ENCODE measurements at regions not wholly inside any gene's neighbourhood (a gene's known extent, or its start where the extent isn't known, plus 50 kb on each side); places are given as distances from the start of the nearest gene placed in this dataset.

DNA sequence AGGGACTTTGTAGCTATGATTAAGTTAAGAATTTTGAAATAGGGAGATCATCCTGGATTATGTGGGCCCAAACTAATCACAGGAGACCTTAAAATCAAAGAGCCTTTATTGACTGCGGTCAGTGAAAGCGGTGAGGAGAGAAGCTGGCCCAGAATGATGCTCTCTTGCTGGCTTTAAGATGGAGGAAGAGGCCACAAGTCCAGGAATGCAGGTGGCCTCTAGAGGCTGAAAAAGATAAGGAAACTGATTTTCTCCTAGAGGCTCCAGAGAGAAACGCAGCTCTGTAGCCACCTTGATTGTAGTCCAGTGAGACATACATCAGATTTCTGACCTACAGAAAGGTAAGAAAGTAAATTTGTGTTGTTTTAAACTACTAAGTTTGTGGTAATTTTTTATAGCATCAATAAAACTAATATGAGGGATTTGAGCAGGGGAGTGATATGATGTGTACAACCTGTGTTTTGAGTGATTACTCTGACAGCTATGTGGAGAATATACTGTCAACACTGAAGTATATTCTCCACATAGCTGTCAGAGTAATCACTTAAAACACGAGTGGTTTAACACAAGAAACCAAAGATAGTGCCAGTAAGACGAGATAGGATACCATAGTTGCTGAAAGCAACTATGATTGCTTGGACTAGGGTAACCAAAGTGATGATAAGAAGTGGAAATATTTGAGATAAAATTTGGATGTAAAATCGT is 364.4 kb upstream of the CHST9 start:
- Histone ChIP-seq H2AFZ (ENCODE audit: low read length) (no peak overlapping the region), H2BK120ac (ENCODE audit: low read depth, low read length, poor library complexity, severe bottlenecking) (no peak overlapping the region), H3K23me2 (ENCODE audit: insufficient read length, low read depth, low read length, poor library complexity, severe bottlenecking) (no peaks in the 10 kb centered on the region)

More for the DNA sequence above, 364.4 kb upstream of the CHST9 start:
- Histone ChIP-seq H3K56ac (ENCODE audit: insufficient read length, low read depth, low read length) (no peak overlapping the region), H3K79me1 (ENCODE audit: insufficient read depth, low read depth, low read length, poor library complexity, severe bottlenecking) (no peaks in the 10 kb centered on the region), H4K8ac (replicated peaks; ENCODE audit: insufficient read length, low read depth, low read length) (no peak overlapping the region), H3K14ac (ENCODE audit: insufficient read depth, low read length) (no peak overlapping the region), H3K79me2 (ENCODE audit: insufficient read depth, low read length) (no peaks in the 10 kb centered on the region), H3K9me3 (ENCODE audit: control insufficient read depth, low read depth, low read length) (no peaks in the 10 kb centered on the region), H4K91ac (ENCODE audit: insufficient read length, low read depth, low read length) (no peak overlapping the region), H3K23ac (ENCODE audit: insufficient read length, low read depth, low read length) (no peak overlapping the region), H3K4ac (ENCODE audit: low read depth, low read length) (no peak overlapping the region), H2BK5ac (ENCODE audit: insufficient read length, low read length) (no peak overlapping the region), H3K18ac (ENCODE audit: insufficient read length, low read depth, low read length) (no peak overlapping the region), H3K4me1 (ENCODE audit: insufficient read depth, low read length) (no peaks in the 10 kb centered on the region), H2BK15ac (ENCODE audit: low read depth, low read length) (no peak overlapping the region), H2BK20ac (ENCODE audit: low read depth, low read length, poor library complexity, severe bottlenecking) (no peak overlapping the region), H4K20me1 (ENCODE audit: control insufficient read depth, insufficient read depth, insufficient read length) (no peaks in the 10 kb centered on the region), H3K27ac (ENCODE audit: insufficient read length, low read depth, low read length) (no peak overlapping the region), H2BK12ac (ENCODE audit: insufficient read length, low read depth, low read length) (no peak overlapping the region), H3T11ph (ENCODE audit: low read length) (no peak overlapping the region), H3K9ac (ENCODE audit: extremely low read depth, insufficient read length, low read length) (no peak overlapping the region), H3K4me2 (ENCODE audit: insufficient read depth, insufficient read length, low read length) (no peak overlapping the region), H4K5ac (ENCODE audit: insufficient read length, low read depth, low read length) (no peak overlapping the region), H2AK5ac (ENCODE audit: insufficient read length, low read length) (no peak overlapping the region), H3K27me3 (ENCODE audit: insufficient read depth, low read length) (no peaks in the 10 kb centered on the region)
- Mint-ChIP-seq H3K27ac (no peak overlapping the region), H3K4me1 (0 out of 4 replicates have a peak, but pooled peaks cover 0 to 2% of the 10 kb centered on the region in 2 experiments), H3K4me3 (no peak overlapping the region), H3K36me3 (ENCODE audit: insufficient read depth in 1 of 3, low read depth in 3 of 3) (peaks cover 0 to 15% (median 0%) of the 10 kb centered on the region in 3 experiments; a peak in 4 of 7 replicates), H3K9me3 (peaks cover 2 to 7% of the 10 kb centered on the region in 2 experiments; a peak in 4 of 5 replicates), H3K27me3 (ENCODE audit: low read depth) (no peaks in the 10 kb centered on the region)
- no peak for DNase-seq
- TF ChIP-seq, protein P1, sequence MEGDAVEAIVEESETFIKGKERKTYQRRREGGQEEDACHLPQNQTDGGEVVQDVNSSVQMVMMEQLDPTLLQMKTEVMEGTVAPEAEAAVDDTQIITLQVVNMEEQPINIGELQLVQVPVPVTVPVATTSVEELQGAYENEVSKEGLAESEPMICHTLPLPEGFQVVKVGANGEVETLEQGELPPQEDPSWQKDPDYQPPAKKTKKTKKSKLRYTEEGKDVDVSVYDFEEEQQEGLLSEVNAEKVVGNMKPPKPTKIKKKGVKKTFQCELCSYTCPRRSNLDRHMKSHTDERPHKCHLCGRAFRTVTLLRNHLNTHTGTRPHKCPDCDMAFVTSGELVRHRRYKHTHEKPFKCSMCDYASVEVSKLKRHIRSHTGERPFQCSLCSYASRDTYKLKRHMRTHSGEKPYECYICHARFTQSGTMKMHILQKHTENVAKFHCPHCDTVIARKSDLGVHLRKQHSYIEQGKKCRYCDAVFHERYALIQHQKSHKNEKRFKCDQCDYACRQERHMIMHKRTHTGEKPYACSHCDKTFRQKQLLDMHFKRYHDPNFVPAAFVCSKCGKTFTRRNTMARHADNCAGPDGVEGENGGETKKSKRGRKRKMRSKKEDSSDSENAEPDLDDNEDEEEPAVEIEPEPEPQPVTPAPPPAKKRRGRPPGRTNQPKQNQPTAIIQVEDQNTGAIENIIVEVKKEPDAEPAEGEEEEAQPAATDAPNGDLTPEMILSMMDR (conservative IDR thresholded peaks at IDR 0.05), result peak; percentile 36; the same call in 2 of the 3 replicates
- WGBS (ENCODE audit: extremely low coverage, insufficient read length, low lambda C conversion rate), result 100% methylated on average over 1 of the region's 6 CpGs
